Activated CD4-positive, alpha-beta T cell treated with anti-CD3 and anti-CD28 coated beads for 24 hours (primary cell): ENCODE measurements at regions not wholly inside any gene's neighbourhood (a gene's known extent, or its start where the extent isn't known, plus 50 kb on each side); places are given as distances from the start of the nearest gene placed in this dataset.

Experiments
- DNase-seq, 2 donors: peaks; one replicate each; pipeline ENCODE4 v3.0.0-alpha.2; 2020; ENCODE audit warnings: low read depth in 2 of 2

DNA sequence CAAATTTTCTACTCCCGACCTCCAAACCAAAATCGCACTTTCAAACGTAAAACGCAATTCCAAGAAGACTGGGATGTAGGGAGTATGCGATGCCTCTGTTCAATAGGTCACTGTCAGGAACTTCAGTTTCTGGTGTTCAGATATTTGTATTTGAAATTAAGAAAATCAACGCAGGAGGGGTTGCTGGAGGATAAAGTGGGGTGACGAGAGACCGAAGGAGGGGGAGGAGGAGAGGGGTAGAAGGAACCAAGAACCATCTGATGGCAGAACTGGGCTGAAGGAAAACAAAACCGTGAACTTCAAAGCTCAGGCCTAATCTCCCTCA is 293.8 kb upstream of the NFE2L3 start:
- no peak for DNase-seq

- DNase-seq = no peak
These were observed 293.2 kb upstream of the NFE2L3 start for GRCh38 chr7:25858525-25859411.

GRCh38 chr7:25859412-25860274 is 292.4 kb upstream of the NFE2L3 start:
- no peak for DNase-seq

DNA sequence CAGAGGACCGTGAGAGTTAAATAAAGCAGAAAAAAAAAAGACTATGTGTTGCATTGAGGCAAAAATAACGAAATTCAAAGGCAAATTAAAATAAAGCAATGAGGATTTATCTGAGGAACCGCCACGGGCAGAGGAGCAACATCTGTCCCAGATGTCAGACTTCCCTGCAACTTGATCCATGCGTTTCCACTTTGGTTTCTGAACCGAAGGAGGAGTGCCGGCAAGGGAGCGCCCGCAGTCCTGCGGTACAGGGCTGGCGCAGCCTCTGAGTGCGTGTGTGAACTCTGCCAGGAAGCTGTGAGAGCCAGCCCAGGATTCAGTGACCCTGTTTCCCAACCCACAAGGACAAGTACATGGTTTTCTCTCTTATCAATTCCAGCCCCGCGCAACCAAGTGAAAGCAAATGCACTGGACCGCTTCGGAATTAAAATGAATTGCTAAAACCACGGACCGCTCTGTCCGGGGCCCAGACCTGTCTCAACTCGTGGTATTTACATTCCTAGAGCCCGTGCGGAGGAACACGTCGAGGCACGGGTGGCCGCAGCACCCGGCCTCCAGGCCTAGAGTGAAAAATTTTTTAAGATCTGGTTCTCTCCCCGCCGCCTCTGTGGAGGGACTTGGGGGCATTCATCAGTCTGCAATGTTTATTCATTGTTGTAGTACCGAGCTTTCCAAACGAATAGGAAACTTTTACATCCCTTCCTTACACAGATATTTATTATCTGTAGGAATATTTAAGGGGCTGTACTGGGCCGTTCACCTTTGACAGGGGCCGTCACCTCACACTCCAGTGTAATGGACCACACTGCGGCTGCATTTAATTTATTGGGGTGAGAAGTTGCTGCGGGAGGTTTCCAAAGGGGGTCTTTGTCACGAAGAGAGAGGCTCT is 291.5 kb upstream of the NFE2L3 start:
- no peak for DNase-seq

DNA sequence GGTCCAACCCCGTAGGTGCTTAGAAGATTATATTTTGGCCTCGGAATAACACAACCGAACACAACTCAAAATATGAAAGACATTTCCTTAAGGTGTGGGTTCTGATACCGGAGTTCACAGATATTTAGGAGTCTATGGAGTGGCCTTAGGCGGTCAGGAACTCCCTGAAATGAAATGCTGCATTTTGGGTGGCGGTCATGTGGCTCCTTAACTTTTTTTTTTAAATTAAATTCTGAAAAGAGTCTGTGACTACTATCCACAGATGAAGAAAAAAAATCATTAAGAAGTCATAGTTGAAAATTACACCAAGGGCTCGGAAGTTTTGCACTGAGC is 290.9 kb upstream of the NFE2L3 start:
- DNase-seq = no peak

GRCh38 chr7:25861601-25862260 is 290.3 kb upstream of the NFE2L3 start:
- no peak for DNase-seq

DNA sequence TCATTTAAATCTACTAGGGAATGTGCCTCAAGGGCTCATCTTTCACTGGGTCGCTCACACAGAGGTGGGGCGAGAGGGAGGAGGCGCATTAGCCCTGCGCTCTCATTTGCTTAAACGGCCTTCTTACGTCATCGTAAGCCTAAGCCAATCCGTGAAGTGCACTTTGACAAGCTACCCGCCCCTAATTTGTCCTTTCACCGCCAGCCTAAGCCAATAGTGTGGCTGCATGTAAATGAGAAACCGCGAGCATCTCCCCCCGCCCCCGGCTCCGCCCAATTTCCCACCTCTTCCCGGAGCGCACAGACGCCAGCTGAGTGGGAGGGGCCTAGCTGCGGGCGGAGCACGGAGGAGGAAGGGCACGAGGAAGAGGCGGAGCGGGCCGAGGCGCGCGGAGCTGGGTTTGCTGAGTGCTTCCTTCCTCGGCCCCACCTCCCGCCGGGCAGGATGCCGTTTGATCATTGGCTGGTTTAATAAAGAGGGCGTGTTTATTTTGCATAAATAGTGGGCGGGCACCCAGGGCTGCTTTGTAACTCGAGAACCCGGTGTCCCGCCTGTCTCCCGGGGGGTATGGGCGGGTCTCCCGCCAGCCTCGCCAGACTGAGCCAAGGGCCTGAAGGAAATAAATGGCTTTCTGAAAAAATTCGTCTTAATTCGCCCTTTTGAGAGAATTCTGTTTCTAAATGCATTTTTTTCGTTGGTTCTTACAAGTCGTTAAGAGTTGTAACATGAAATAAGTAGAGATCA is 289.6 kb upstream of the NFE2L3 start:
- DNase-seq = peak; percentile 69 to 88

DNA sequence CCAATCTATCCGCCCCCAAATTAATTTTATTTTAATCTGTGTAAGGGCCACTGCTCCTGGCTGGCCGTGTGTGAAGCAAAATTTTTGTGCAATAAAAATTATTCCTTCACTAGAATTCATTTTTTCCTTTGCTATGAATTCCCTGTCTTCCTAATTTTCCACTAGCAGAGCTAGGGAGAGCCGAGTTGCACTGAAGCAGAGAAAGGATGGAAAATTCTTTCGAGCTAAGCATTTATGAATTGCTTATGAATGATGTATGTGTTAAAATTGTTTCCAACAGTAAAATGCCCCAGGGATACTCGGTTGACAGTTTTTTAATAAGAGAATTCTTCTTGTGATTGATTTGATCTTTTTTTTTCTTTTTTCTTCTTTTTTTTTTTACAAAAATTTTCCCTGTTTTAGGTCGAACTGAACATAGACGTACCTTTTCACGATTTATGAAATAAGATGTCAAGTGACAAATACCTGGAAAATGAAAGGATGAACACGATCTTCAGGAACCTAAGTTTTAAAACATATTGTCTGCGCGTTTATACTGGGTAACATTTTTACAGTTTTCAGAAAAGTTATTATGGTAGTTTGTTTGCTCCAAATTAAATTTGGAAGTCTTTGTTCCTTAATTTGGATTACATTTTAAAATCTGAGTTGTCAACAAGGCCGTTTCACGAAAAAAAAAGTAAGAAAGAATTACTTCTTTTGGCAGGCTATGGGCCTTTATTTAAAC is 288.8 kb upstream of the NFE2L3 start:
- DNase-seq = no peak

- no peak for DNase-seq
These were observed 288.3 kb upstream of the NFE2L3 start for GRCh38 chr7:25863729-25864110.

DNA sequence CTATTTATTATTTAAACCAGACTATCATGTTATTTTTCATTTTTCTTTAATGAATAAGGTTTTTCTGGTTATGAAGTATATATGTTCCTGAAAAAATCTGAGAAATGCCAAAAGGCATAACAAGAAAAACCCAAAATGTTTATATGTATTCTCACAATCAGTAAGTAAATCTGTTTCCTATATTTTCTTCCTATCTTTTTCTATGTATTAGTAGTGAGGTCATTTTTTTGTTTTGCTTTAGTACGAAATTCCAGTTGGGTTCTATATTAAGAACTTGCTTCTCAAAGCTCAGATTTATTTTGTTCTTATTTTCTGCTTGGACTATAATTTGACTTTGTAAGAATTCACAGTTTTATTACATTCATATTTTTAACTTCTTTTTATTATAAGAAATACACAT is 287.5 kb upstream of the NFE2L3 start:
- no peak for DNase-seq

DNA sequence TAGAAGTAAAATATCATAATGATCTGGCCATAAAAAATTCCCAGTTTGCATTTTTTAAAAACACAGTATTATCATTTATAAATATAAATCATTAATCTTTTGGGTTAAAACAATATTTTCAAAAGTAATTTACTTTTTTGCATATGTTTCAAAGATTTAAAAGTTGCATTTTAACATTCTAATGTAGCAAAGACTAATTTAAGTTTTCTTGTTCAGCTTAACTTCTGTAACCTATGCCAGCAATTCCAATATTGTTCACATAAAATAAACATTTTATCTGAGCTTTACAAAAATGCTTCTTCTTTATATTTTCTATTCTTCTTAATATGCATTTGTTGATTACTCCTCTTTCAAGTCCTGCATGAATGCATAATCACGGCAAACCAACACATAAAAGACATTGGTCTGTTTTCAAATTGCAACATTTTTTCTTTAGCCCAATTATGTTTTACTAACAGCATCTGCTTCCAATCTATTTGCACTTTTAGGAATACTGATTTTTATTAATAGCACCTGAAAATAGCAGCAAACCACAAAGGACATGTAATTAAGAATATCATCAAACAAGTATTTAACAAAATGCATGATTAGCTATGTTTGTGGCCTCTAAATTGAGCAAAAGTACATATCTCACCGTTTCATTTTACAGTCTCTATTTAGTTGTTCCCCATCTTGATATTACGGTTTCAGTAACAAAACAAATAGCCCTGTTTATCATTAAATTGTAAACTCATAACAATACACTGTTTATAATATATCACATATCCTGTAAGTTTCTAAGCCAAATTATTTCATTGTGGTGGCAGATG is 286.9 kb upstream of the NFE2L3 start:
- no peak for DNase-seq

- no peak for DNase-seq
These were observed 283.5 kb upstream of the NFE2L3 start for GRCh38 chr7:25868509-25868908.

DNA sequence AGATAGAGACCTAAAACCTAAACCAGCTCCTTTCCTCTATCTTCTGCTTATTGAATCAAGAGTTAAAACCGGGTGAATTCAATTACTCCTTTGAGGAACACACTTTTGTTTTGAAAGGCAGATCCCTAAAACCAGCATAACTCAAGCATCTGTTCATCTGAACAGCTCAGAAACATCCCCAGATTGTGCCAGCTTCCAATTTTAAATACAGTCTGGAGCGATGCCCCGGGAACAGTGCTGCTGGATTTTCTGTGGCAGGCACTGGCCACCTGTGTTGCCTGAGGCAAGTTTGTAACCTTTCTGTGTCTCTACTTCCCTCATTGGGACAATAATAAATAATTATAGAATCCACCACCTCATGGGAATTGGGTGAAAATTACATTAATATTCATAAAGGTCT is 281.4 kb upstream of the NFE2L3 start:
- no peak for DNase-seq

DNA sequence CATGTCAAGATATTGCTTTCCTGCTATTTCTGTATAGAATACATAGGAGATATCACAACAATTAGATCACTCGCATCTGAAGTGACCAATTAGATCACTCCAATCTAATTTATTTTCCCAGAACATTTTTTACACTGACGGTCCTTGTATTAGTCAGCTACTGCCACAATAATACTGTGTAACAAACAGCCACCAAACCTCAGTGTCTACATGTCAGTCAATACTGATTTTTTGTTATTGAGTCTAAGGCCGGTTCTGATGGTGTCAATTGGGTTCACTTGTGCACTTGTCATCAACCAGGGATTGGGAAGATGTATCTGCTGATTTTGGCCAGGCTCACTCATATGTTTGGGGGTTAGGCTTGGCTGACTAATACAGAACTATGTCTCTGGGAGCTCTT is 275.9 kb upstream of the NFE2L3 start:
- no peak for DNase-seq

DNA sequence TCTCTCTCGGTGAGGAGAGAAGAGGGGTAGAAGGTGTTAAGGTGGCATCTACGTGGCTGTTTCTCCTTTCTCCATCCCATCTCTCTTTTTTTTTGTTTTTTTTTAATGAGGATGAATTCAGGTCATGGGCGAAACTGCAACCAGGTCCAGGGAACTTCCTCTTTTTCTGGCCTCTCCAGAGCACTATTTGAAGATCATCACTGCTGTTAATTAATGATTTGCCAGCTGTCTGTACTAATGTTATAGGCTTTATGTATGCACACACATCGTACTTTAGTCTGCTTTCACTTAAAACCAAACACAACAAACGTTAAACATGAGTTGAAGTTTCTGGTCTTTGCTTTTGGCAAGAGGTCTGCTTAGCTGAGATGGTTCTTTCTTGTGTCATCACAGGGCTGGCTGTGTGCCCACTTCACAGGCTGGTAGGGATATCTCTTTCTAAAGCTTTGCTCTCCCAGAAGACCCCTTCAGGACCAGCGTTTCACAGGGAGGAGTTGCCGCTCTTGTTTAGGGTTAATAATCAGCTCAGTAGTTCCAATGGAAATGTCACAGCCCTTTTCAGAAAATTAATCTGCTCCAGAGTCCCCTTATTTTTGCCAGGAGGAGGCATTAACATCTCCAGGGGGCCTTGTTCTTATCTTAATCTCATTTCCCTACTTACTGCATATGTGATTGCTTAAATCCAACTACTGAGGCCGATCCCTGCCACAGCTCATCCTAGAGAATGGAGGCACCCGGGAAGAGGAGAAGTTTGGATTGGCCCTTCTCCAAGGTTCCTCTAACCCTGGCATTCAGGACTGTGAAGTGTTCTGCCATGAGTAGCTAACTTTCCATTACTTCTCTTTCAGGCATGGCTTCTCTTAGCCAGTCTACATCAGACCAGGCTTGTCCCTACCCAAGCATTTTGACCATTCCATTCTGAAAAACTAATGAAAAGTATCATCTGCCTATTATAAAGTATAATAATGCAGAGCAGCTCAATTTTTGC is 273.9 kb upstream of the NFE2L3 start:
- DNase-seq = no peak

- DNase-seq = no peak
These were observed 272.2 kb upstream of the NFE2L3 start for GRCh38 chr7:25879799-25880198.

DNA sequence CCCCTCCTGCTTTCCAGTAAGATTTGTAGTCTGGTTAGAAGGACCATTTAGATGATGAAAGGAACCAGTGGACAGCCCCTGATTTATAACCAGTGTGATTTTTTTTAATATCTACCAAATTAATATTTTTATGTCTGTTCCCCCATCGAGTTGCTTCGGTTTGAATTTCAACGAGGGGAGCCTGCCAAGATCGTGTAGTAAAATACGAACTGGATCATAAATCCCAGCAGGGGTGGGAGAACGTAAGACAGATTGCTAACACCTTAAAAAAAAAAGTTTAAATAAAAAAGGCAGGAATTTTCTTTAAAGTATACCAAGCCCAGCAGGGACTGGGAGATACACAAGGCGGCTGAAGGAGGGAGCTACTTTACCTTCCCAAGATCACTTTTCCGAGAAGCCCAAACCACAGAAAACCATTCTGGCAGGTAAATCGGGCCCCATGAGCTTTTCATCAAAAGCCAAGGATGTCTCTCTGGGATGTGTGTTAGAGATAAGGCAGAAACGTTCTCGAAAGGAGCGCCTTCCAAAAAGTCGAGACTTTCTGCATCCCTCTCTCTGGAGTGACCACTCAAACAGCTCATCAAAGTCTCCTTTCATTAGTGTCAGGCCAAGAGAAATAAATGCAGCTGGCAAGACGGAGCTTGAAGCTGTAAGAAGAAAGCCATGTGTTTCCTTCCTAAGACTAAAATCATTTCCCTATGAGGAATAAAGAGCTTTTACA is 270.5 kb upstream of the NFE2L3 start:
- DNase-seq = no peak
